ENCODE measurements at regions not wholly inside any gene's neighbourhood (a gene's known extent, or its start where the extent isn't known, plus 50 kb on each side); places are given as distances from the start of the nearest gene placed in this dataset.

- Histone ChIP-seq H3K4me3 (ENCODE audit: low read depth, low read length, poor library complexity, severe bottlenecking) (no peak overlapping the region), H2AFZ (ENCODE audit: low read length) (no peak overlapping the region), H3K9me2 (ENCODE audit: low read depth, low read length) (no peaks in the 10 kb centered on the region), H3K27ac (ENCODE audit: low read depth, low read length, poor library complexity, severe bottlenecking) (no peak overlapping the region), H3K4me1 (ENCODE audit: insufficient read depth, low read length, severe bottlenecking) (no peaks in the 10 kb centered on the region), H3K27me3 (ENCODE audit: insufficient read depth, low read length) (no peaks in the 10 kb centered on the region), H3F3A (ENCODE audit: insufficient read depth, low read length) (no peaks in the 10 kb centered on the region), H4K20me1 (ENCODE audit: insufficient read depth, low read length) (no peaks in the 10 kb centered on the region), H3K36me3 (ENCODE audit: insufficient read depth, low read length) (no peaks in the 10 kb centered on the region), H3K4me2 (ENCODE audit: low read length) (no peak overlapping the region), H3K9me3 (ENCODE audit: low read length) (no peaks in the 10 kb centered on the region), H3K9ac (ENCODE audit: low read length) (no peak overlapping the region), H3K79me2 (ENCODE audit: insufficient read depth, low read length) (no peaks in the 10 kb centered on the region)
- TF ChIP-seq EZH2 (IDR thresholded peaks at IDR 0.05; ENCODE audit: borderline replicate concordance, low read length) (no peak), CTCF (IDR thresholded peaks at IDR 0.05; ENCODE audit: low read length) (no peak)
Measured at GRCh38 chr12:87618199-87618598, 411.0 kb downstream of the C12orf50 start.

GRCh38 chr12:87612996-87613395 is 416.2 kb downstream of the C12orf50 start:
- no peak overlapping the region for H3K4me2 ChIP-seq (ENCODE audit: low read length)
- no peaks in the 10 kb centered on the region for H3K9me3 ChIP-seq (ENCODE audit: low read length)
- H3K79me2 ChIP-seq (ENCODE audit: insufficient read depth, low read length), result no peaks in the 10 kb centered on the region
- no peak for TF ChIP-seq EZH2 (IDR thresholded peaks at IDR 0.05; ENCODE audit: borderline replicate concordance, low read length)
- TF ChIP-seq CTCF (IDR thresholded peaks at IDR 0.05; ENCODE audit: low read length), result no peak
- H3K4me3 ChIP-seq (ENCODE audit: low read depth, low read length, poor library complexity, severe bottlenecking), result no peak overlapping the region
- no peaks in the 10 kb centered on the region for H3K4me1 ChIP-seq (ENCODE audit: insufficient read depth, low read length, severe bottlenecking)
- no peaks in the 10 kb centered on the region for H3K36me3 ChIP-seq (ENCODE audit: insufficient read depth, low read length)
- H3K27ac ChIP-seq (ENCODE audit: low read depth, low read length, poor library complexity, severe bottlenecking), result no peak overlapping the region
- H3K9ac ChIP-seq (ENCODE audit: low read length), result no peak overlapping the region
- no peaks in the 10 kb centered on the region for H4K20me1 ChIP-seq (ENCODE audit: insufficient read depth, low read length)
- no peaks in the 10 kb centered on the region for H3K27me3 ChIP-seq (ENCODE audit: insufficient read depth, low read length)
- no peaks in the 10 kb centered on the region for H3F3A ChIP-seq (ENCODE audit: insufficient read depth, low read length)
- no peaks in the 10 kb centered on the region for H3K9me2 ChIP-seq (ENCODE audit: low read depth, low read length)
- no peak overlapping the region for H2AFZ ChIP-seq (ENCODE audit: low read length)

GRCh38 chr12:87608321-87608720 is 420.9 kb downstream of the C12orf50 start:
- Histone ChIP-seq H4K20me1 (ENCODE audit: insufficient read depth, low read length) (no peaks in the 10 kb centered on the region), H3K27ac (ENCODE audit: low read depth, low read length, poor library complexity, severe bottlenecking) (no peak overlapping the region), H3K27me3 (ENCODE audit: insufficient read depth, low read length) (no peaks in the 10 kb centered on the region), H3K79me2 (ENCODE audit: insufficient read depth, low read length) (no peaks in the 10 kb centered on the region), H3K9ac (ENCODE audit: low read length) (no peak overlapping the region), H3K36me3 (ENCODE audit: insufficient read depth, low read length) (no peaks in the 10 kb centered on the region), H3K4me1 (ENCODE audit: insufficient read depth, low read length, severe bottlenecking) (no peaks in the 10 kb centered on the region), H3K9me3 (ENCODE audit: low read length) (no peaks in the 10 kb centered on the region), H2AFZ (ENCODE audit: low read length) (no peak overlapping the region), H3K4me2 (ENCODE audit: low read length) (no peak overlapping the region), H3K4me3 (ENCODE audit: low read depth, low read length, poor library complexity, severe bottlenecking) (no peak overlapping the region), H3K9me2 (ENCODE audit: low read depth, low read length) (no peaks in the 10 kb centered on the region), H3F3A (ENCODE audit: insufficient read depth, low read length) (no peaks in the 10 kb centered on the region)
- TF ChIP-seq EZH2 (IDR thresholded peaks at IDR 0.05; ENCODE audit: borderline replicate concordance, low read length) (no peak), CTCF (IDR thresholded peaks at IDR 0.05; ENCODE audit: low read length) (no peak)

Data from OCI-LY1 (cell line).